ENCODE measurements at regions not wholly inside any gene's neighbourhood (a gene's known extent, or its start where the extent isn't known, plus 50 kb on each side); places are given as distances from the start of the nearest gene placed in this dataset.
"Not testable (repeated sequence)": the region's sequence is repeated elsewhere in the genome, so short reads cannot be mapped to it uniquely, and the experiment has no call there.

DNA sequence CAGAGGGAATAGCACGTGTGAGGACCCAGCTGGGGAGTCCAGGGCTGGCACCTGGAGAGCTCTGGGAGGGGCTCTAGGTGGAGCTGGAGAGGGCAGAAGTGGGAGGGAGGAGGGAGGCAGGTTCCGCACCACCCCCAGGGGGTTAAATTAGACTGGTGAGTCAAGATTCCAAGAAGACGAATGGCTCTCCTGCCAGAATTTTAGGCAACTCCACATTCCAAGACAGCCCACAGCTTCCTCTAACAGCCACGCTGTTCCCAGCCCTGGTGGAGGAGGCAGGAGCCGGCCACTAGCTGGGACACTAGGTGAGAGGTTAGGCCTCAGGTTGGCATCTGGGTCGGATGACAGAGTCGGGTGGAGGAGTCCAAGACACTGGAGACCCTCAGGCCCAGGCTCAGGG, 60.2 kb downstream of the TFAP2C start:
- DNase-seq: no peak

DNA sequence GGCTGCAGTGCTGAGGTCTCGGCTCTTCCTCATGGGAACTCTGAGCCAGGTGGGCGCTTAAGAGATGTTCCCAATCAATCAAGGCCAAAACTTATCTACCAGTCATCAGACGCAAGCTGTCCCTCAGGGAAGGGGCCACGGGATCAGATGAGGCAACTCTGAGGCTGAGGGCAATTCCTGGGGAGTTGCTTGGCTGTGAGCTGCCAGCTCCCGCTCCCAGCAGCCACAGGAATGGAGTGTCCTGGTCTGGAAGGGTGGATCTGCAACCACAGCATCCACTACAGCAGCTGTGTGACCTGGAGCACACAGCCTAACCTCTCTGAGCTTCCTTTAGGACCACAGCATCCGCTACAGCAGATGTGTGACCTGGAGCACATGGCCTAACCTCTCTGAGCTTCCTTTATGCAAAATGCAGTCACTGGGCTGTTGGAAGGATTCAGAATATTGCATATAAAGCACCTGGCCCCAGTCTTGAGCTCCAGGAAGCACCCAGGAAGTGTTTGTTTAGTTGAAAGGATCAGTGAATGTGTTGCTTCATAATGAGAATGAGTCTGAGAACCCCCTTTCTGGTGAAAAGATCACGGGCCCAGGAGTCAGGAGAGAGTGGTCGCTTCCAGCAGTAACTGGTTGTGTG, 60.9 kb downstream of the TFAP2C start:
- DNase-seq: no peak

DNA sequence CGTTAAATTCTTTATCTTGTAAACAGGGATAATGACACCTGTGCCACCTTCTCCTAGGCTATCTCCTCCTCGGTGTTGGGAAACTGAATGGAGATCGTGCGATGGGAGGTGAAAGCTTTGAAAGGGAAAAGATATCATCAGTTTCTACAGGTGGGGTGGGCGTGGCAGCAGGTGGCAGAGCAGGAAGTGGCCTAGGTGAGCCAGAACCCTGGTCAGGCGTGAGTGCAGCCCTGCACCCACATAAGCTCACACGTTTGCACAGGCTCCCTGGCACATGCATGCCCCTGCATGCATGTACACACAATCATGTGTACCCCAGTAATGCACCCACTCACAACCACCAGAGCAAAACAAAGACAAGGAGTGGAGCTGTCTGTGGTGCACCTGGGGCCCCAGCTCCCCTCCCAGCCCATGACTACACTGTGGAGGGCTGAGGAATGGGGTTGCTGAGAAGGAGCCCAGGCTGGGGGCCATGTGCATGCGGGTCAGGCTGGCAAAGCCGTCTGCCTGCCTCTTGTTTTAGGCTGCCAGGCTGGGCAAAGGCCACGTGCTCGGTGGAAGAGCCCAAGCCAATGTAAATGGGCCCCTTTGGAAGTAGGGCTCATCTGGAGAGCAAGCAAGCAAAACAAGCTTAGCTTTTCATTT, 61.5 kb downstream of the TFAP2C start:
- no peak for DNase-seq

DNA sequence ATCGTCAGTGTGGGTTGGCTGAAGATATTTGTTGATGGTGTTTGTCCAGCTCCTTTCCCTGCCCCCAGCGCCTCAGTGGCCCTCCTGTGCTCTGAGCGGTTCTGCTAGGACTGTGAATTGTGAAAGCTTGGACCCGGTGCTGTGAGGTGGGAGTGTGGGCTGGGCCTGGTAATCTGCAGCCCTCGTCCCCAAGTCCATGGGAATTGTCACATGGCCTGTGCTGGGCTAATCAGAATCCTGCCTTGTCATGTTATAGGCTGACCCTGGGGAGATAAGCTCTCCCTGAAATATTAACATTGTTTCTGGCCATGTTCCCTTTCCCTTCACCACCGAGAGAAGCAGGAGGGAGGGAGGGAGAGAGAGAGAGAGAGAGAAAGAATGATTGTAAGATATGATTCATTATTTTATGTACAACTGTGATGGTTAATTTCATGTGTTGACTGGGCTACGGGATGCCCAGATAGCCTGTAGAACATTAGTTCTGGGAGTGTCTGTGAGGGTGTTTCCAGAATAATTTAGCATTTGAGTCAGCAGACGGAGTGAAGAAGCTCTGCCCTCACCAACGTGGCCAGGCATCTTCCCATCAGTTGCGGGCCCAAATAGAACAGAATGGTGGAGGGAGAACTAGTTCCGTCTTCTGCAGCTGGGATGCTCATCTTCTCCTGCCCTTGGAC, 62.4 kb downstream of the TFAP2C start:
- DNase-seq: no peak

GRCh38 chr20:56693217-56693616, 64.1 kb downstream of the TFAP2C start:
- DNase-seq: no peak

GRCh38 chr20:56697476-56697875, 68.4 kb downstream of the TFAP2C start:
- no peak for DNase-seq

- no peak for DNase-seq
These were observed 69.2 kb downstream of the TFAP2C start for GRCh38 chr20:56698297-56698696.

DNA sequence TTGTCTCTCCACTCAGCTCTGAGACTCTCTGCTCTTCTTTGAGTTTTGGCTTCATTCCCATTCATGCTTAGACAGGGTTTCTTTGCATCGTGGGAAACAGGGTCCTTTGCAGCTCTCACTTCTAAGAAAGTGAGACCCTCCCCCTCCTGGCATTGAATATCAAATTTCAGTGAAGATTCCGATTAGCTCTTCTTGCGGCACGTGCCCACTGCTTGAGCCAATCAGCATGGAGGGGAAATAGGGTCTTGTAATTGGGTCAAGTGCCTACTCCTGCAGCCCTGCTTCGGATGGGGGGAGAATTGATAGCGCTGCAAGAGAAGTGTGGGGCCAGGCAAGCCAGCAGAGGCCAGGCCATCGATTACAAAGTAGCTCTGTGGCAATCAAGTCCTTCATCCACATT, 69.6 kb downstream of the TFAP2C start:
- DNase-seq: no peak

- no peak for DNase-seq
These were observed 74.1 kb downstream of the TFAP2C start for GRCh38 chr20:56702931-56703840.

GRCh38 chr20:56706867-56707360, 77.8 kb downstream of the TFAP2C start:
- DNase-seq: no peak

DNA sequence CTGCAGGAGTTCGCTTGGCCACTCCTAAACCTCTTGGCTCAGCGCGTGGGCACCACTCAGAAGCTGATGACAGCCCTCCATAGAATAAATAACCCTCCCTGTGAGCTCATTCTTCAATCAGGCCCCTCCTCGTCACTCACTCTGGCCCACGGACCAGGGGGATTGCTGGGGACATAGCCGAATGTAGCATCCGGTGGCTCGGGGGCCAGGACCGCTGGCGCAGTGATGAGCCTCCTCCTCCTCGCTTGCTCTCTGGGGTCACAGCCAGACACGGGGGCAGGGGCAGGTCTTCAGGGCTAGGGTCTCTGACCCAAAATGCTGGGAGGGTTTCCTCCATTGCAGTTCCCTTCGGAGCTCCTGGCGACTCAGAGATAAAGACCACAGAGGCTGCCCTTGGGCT, 79.9 kb downstream of the TFAP2C start:
- DNase-seq: no peak

GRCh38 chr20:56710125-56710524, 81.0 kb downstream of the TFAP2C start:
- DNase-seq: no peak

GRCh38 chr20:56710577-56710976, 81.5 kb downstream of the TFAP2C start:
- not testable (repeated sequence) for DNase-seq

DNA sequence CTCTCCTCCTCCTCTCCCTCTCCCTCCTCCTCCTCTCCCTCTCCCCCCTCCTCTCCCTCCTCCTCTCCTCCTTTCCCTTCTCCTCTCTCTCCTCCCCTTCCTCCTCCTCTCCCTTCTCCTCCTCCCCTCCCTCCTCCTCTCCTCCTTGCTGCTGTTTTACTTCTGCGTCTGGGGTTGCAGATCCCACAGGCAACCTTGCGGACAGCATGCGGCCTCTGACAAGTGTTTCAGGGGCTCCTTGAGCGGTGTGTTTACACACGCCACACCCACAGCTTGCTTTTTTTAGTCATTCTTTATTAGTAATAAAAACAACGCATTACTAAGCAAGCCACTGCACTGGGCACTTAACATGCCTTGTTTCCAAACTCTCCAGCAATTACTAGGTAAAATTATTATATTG, 81.9 kb downstream of the TFAP2C start:
- DNase-seq: no peak

DNA sequence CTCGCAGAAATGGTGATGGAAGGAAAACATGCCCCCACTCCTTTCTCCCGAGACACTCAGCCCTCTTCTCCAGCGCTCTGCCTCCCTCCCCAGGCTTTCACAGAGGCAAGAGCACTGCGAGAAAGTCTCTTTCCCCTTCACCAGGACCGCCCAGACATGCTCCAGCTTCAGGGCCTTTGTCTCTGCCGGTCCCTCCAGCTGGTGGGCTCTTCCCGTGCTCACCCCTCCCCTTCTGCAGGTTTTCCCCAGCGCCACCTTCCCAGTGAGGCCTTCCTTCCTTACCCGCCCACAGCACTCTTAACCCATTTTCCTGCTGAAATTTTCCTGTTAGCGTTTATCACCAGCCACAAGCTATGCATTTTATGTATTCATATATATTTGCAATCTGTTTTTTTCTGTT, 86.2 kb downstream of the TFAP2C start:
- no peak for DNase-seq

DNA sequence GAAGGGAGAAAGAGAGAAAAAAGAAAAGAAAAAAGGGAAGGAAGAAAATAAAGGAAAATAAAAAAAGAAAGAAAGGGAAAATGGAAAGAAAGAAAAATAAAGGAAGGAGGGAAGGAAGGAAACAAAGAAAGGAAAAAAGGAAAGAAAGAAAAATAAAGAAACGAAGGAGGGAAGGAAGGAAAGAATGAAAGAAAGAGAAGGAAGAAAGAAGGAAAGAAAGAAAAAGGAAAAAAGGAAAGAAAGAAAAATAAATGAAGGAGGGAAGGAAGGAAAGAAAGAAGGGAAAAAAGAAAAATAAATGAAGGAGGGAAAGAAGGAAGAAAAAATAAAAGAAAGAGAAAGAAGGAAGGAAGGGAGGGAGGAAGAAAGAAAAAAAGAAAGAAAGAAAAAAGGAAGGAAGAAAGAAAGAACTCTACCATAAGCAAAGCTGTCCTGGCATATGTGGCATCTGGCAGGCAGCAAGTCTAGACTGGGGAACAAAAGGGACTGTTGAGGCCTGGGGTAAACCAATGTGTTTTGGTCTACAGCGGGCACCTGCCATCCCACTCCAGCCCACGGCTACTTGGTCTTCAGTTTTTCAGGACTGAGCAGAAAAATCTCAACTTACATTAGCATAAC, 86.9 kb downstream of the TFAP2C start:
- DNase-seq: no peak

GRCh38 chr20:56716806-56717205, 87.7 kb downstream of the TFAP2C start:
- no peak for DNase-seq

DNA sequence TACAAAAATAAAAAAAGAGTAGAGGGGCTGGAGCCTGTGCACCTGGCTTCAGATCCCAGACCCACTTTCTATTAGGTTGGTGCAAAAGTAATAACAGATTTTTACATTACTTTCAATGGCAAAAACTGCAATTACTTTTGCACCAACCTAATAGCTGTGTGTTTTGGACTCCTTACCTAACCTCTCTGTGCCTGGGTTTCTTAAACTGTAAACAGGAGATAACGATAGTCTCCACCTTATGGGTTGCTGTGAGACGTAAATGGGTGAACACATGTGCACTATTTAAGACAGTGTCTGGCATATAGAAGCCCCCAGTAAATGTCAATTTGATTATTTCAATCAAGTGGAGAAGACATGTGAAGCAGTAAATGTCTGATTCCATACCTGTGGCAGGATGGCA, 89.7 kb downstream of the TFAP2C start:
- no peak for DNase-seq

GRCh38 chr20:56720620-56721213, 91.6 kb downstream of the TFAP2C start:
- no peak for DNase-seq

GRCh38 chr20:56722042-56722441, 92.9 kb downstream of the TFAP2C start:
- DNase-seq: no peak

GRCh38 chr20:56723331-56723730, 94.2 kb downstream of the TFAP2C start:
- no peak for DNase-seq

DNA sequence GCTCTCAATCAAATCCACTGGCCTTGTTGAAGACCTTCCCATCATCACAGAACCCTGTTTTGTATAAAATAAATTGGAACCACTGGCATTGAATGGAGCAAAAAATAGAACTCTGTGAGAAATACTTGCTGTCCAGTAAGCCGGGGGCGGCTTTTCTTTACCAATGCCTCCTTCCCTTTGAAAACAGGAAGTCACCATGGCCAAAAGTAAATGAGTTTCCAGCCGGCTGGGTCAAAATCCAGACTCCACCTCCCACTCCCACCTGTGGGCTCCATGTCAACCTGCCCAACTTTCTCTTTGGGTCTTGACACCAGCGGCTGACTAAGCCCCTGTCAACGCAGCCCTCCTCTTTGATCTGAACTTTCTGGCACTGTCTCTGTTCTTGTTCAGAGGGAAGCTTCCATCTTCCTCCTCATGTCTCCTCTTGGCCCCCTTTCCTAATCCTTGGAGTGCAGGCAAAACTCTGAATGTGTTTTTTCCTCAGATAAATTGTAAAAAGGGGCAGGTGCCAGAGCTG, 95.2 kb downstream of the TFAP2C start:
- no peak for DNase-seq

All from DMS79 (cell line).